ENCODE measurements at regions not wholly inside any gene's neighbourhood (a gene's known extent, or its start where the extent isn't known, plus 50 kb on each side); places are given as distances from the start of the nearest gene placed in this dataset.

DNA sequence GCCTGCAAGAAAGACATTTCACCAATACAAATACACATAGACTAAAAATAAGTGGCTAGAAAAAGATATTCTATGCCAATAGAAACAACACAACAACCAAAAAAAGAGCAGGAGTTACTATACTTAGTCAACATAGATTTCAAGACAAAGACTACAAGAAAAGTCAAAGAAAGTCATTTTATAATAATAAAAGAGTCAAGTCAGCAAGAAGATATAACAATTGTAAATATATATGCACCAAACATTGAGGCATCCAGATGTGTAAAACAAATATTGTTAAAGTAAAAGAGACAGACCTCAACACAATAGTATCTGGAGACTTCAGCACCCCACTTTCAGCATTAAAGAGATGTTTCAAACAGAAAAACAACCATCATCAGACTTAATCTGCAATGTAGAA lies 104.6 kb downstream of the AMY1C start:
- TF ChIP-seq POLR2A (IDR thresholded peaks at IDR 0.05; ENCODE audit: extremely low read depth, insufficient read length), result no peak
- TF ChIP-seq, protein P1, sequence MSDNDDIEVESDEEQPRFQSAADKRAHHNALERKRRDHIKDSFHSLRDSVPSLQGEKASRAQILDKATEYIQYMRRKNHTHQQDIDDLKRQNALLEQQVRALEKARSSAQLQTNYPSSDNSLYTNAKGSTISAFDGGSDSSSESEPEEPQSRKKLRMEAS (IDR thresholded peaks at IDR 0.05; ENCODE audit: low read depth, low read length), result no peak
- TF ChIP-seq, protein P2, sequence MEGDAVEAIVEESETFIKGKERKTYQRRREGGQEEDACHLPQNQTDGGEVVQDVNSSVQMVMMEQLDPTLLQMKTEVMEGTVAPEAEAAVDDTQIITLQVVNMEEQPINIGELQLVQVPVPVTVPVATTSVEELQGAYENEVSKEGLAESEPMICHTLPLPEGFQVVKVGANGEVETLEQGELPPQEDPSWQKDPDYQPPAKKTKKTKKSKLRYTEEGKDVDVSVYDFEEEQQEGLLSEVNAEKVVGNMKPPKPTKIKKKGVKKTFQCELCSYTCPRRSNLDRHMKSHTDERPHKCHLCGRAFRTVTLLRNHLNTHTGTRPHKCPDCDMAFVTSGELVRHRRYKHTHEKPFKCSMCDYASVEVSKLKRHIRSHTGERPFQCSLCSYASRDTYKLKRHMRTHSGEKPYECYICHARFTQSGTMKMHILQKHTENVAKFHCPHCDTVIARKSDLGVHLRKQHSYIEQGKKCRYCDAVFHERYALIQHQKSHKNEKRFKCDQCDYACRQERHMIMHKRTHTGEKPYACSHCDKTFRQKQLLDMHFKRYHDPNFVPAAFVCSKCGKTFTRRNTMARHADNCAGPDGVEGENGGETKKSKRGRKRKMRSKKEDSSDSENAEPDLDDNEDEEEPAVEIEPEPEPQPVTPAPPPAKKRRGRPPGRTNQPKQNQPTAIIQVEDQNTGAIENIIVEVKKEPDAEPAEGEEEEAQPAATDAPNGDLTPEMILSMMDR (IDR thresholded peaks at IDR 0.05; ENCODE audit: low read depth, low read length), result no peak
- TF ChIP-seq MYC (IDR thresholded peaks at IDR 0.05; ENCODE audit: low read depth, low read length), result no peak
